ENCODE measurements at regions not wholly inside any gene's neighbourhood (a gene's known extent, or its start where the extent isn't known, plus 50 kb on each side); places are given as distances from the start of the nearest gene placed in this dataset.

DNA sequence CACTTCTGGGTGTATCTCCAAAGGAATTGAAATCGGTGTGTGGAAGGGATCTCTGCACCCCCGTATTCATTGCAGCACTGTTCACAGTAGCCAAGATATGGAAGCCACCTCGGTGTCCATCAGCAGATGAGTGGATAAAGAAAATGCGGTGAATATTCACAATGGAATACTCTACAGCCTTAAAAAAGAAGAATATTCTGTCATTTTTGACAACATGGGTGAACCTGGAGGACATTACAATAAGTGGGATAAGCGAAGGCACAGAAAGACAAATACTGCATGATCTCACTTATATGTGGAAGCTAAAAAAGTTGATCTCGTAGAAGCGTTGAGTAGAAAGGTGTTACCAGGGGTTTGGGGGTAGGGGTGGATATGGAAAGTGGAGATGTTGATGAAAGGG, 111.9 kb downstream of the BEGAIN start:
- DNase-seq = no peak
- H3K36me3 ChIP-seq = peaks cover 0 to 18% (median 5%) of the 10 kb centered on the region in 3 donors
- no peak overlapping the region for H3K27ac ChIP-seq
- no peaks in the 10 kb centered on the region for H3K4me1 ChIP-seq
- TF ChIP-seq, protein P1, sequence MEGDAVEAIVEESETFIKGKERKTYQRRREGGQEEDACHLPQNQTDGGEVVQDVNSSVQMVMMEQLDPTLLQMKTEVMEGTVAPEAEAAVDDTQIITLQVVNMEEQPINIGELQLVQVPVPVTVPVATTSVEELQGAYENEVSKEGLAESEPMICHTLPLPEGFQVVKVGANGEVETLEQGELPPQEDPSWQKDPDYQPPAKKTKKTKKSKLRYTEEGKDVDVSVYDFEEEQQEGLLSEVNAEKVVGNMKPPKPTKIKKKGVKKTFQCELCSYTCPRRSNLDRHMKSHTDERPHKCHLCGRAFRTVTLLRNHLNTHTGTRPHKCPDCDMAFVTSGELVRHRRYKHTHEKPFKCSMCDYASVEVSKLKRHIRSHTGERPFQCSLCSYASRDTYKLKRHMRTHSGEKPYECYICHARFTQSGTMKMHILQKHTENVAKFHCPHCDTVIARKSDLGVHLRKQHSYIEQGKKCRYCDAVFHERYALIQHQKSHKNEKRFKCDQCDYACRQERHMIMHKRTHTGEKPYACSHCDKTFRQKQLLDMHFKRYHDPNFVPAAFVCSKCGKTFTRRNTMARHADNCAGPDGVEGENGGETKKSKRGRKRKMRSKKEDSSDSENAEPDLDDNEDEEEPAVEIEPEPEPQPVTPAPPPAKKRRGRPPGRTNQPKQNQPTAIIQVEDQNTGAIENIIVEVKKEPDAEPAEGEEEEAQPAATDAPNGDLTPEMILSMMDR (IDR thresholded peaks at IDR 0.05) = no peak
- no peaks in the 10 kb centered on the region for H3K27me3 ChIP-seq
- no peaks in the 10 kb centered on the region for H3K9me3 ChIP-seq
- intact Hi-C loops (cut with DNase I; ENCODE audit: low total_unique reads) = no loop called here
- H3K4me3 ChIP-seq = no peak overlapping the region

DNA sequence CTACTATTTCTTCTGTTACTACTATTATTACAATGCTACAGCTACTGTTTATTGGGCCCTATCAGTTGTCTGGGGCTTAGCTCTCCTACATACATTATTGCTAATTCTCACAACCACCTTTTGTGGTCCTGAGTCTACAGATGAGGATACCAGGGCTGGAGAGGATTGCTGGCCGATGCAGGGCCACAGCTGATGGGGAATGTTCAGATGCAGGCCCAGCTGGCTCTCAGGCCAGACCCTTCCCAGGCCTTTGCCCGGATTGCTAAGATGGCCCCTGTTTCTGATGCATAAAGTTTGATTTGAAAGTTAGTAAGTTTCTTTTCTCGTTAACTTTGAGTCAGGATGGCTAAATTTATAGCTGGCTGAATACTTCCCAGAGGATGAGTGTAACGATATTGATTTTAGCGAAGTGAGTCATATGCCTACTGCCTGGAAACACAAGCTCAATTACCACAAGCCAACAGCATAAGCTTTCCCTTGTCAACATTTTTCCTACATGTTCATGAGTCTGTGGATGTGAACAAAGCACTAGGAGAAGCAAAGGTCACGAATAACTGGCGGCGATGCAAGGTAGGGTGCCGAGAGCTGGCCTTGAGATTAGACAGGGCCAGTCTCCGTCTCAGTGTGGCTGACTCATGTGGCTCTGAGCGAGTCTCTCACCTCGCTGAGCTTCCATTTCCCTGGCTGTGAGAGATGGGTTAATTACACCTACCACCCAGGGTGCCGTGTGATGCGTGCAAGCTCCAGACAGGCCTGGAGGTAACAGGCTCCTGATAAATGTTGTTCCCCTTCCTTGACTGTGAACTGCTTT, 111.0 kb downstream of the BEGAIN start:
- H3K36me3 ChIP-seq = peaks cover 0 to 9% (median 5%) of the 10 kb centered on the region in 3 donors
- no peak overlapping the region for H3K4me3 ChIP-seq
- no peak for DNase-seq
- TF ChIP-seq, protein P1 (IDR thresholded peaks at IDR 0.05) = no peak
- intact Hi-C loops (cut with DNase I; ENCODE audit: low total_unique reads) = no loop called here
- no peaks in the 10 kb centered on the region for H3K9me3 ChIP-seq
- H3K4me1 ChIP-seq = no peaks in the 10 kb centered on the region
- H3K27me3 ChIP-seq = no peaks in the 10 kb centered on the region
- H3K27ac ChIP-seq = no peak overlapping the region

DNA sequence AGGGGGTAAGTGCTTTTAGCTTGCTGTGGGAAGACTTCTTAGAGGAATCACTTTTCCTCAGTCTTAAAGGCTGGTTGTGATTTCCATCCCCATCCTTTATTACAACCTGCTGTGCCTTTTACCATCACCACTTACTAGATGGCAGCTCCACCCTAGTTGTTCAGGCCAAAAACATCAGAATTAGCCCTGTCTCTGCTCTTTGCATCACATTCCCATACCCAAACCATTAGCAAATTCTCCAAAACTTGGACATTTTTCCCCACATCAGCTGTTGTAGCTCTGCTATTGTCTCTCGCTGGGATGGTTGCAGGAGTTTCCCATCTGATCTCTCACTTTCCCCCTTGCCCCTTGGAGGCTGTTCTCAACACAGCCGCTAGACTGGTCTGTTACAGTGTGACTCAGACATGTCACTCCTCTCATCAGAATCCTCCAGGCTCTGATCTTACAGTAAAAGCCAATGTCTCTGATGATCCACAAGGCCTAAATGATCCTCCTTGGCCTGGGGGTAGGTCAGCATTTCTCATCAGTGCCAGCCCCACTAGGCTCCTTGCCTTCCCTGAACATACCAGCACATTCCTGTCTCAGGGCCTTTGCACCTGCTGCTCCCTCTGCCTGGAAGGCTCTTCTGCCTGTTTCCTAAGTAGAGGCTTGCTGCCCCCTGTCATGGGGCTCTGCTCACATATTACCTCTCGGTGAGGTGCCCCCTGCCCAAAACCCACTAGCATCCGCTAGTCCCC, 102.5 kb downstream of the BEGAIN start:
- no peak for DNase-seq
- Histone ChIP-seq H3K27ac (no peak overlapping the region), H3K4me1 (no peaks in the 10 kb centered on the region), H3K27me3 (no peaks in the 10 kb centered on the region), H3K9me3 (no peaks in the 10 kb centered on the region), H3K36me3 (peaks cover 0 to 16% (median 16%) of the 10 kb centered on the region in 3 donors), H3K4me3 (no peak overlapping the region)
- TF ChIP-seq, protein P1 (IDR thresholded peaks at IDR 0.05) = no peak
- intact Hi-C loops (cut with DNase I; ENCODE audit: low total_unique reads) = no loop called here

DNA sequence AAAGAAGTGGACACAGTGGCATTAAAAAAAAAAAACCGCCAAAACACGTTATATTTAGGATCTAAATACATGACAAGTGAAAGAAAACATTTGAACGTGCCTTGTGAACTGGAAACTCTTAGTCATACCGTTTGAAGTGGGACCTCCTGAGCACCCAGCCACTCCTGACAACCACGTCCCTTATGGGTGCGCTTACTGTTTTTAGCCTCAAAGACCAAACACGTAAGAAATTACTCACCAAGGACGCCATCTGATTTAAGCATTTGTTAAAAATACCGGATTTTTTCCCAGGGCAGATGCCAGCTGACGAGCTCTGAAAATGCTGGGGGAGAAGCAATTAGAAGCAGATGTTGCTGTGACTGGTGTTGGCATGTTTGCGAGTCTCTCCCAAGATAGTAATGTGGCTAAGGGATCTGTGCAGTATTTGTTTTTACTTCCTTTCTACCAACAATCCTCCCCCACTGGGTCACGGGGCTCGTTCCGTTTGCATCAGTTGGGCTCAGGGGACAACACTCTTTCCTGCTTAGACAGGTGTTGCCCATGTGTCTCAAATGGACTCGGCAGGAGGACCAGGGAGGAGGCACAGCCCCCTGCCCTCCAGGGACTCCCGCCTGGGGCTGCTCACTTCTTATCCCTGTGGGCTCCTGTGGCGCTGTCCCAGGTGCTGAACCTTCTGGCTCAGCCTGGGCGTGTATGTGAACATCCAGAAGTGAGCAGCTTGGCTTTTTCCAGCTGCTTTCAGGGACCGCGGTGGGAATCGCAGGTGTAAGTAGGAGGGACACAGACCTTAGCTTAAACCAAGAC, 101.0 kb downstream of the BEGAIN start:
- DNase-seq = peak in 1 of 2 donors; percentile 53

More for the DNA sequence above, 101.0 kb downstream of the BEGAIN start:
- Histone ChIP-seq H3K4me3 (no peak overlapping the region), H3K9me3 (no peaks in the 10 kb centered on the region), H3K36me3 (peaks cover 0 to 16% (median 16%) of the 10 kb centered on the region in 3 donors), H3K27ac (no peak overlapping the region), H3K27me3 (no peaks in the 10 kb centered on the region), H3K4me1 (no peaks in the 10 kb centered on the region)
- TF ChIP-seq, protein P1 (IDR thresholded peaks at IDR 0.05) = no peak
- intact Hi-C loops (cut with DNase I; ENCODE audit: low total_unique reads) = no loop called here
